ENCODE measurements at regions not wholly inside any gene's neighbourhood (a gene's known extent, or its start where the extent isn't known, plus 50 kb on each side); places are given as distances from the start of the nearest gene placed in this dataset.

DNA sequence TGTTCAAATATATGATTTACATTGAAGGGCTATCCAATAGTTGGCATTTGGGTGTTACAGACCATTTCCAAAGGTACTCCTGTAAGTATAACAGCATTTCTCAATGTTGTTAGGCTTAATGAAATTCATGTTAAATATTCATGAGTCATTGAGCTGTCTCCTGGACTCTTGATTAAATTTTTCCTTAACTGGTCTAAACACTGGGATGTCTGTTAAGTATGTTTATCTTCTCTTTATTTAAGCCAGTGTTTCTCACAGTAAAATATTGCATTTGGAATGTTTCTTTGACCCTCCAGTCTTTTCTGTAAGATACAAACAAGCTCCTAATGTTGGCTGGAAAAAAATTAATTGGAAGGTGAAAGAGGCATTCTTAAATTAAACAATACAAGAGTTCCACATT is 402.5 kb upstream of the HTR2A start:
- Mint-ChIP-seq H3K27ac (no peak overlapping the region), H3K36me3 (no peaks in the 10 kb centered on the region), H3K9me3 (no peaks in the 10 kb centered on the region), H3K4me1 (no peaks in the 10 kb centered on the region), H3K27me3 (peaks cover 2% of the 10 kb centered on the region), H3K4me3 (no peak overlapping the region)

- no peak overlapping the region for H3K27ac Mint-ChIP-seq
- H3K9me3 Mint-ChIP-seq, result no peaks in the 10 kb centered on the region
- H3K4me1 Mint-ChIP-seq, result no peaks in the 10 kb centered on the region
- H3K27me3 Mint-ChIP-seq, result peaks cover 2% of the 10 kb centered on the region
- H3K4me3 Mint-ChIP-seq, result no peak overlapping the region
- H3K36me3 Mint-ChIP-seq, result no peaks in the 10 kb centered on the region
Measured at GRCh38 chr13:47298506-47298905, 401.7 kb upstream of the HTR2A start.

DNA sequence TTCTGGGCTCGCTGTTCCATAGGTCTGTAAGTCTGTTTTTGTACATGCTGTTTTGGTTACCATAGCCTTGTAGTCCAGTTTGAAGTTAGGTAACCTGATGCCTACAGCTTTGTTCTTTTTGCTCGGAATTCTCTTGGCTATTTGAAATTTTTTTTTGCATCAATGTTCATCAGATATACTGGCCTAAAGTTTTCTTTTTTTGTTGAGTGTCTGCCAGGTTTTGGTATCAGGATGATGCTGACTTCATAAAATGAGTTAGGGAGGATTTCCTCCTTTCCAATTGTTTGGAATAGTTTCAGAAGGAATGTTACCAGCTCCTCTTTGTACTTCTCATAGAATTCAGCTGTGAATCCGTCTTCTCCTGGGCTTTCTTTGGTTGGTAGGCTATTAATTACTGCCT is 397.8 kb upstream of the HTR2A start:
- no peaks in the 10 kb centered on the region for H3K4me1 Mint-ChIP-seq
- no peak overlapping the region for H3K4me3 Mint-ChIP-seq
- no peak overlapping the region for H3K27ac Mint-ChIP-seq
- H3K9me3 Mint-ChIP-seq, result no peaks in the 10 kb centered on the region
- H3K27me3 Mint-ChIP-seq, result no peaks in the 10 kb centered on the region
- H3K36me3 Mint-ChIP-seq, result no peaks in the 10 kb centered on the region

DNA sequence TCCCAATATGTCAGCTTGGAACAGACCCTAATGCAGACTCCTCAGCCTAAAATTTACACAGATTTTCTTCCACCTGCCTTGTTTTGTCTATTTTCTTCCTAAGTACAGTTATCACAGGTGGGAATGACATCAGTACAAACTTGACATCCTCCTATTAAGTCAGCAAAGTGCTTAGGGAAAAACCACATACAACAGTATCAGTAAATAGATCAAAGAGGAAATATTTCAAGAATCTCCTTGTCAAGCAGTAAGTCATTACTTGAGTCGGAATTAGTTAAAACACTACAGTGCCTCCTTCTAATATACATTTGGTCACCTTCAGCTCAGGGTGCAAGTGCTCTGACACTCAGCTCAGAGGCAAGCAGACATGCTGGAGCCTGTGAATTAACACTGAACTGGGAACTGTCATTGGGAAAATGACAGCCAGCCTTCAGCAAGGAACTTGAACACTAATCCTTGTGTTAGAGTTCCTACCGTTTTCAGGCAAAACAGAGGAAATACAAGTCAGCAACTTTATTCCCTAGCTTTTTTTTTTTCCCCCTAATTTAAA is 394.3 kb upstream of the HTR2A start:
- Mint-ChIP-seq H3K36me3 (no peaks in the 10 kb centered on the region), H3K9me3 (no peaks in the 10 kb centered on the region), H3K4me1 (no peaks in the 10 kb centered on the region), H3K4me3 (no peak overlapping the region), H3K27me3 (no peaks in the 10 kb centered on the region), H3K27ac (no peak overlapping the region)

DNA sequence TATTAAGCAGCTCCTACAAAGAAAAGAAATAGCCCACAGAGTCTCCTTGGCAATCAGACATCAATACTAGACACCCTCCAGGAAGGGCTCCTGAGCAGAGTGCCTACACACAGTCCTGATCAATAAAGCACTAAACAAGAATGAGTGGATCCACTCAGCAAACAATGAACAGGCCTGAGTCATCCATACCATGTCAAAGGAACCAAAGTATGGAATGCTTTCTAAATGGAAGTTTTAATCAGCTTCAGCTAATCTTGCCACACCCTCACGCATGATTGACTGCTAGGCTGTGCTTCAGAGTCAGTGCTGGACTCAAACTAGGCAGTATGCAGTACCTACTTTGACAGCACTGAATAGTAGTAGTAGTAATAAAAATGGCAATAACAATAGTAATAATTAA is 392.7 kb upstream of the HTR2A start:
- Mint-ChIP-seq H3K4me1 (no peaks in the 10 kb centered on the region), H3K9me3 (no peaks in the 10 kb centered on the region), H3K27me3 (no peaks in the 10 kb centered on the region), H3K27ac (no peak overlapping the region), H3K4me3 (no peak overlapping the region), H3K36me3 (no peaks in the 10 kb centered on the region)

- Mint-ChIP-seq H3K36me3 (no peaks in the 10 kb centered on the region), H3K27me3 (no peaks in the 10 kb centered on the region), H3K4me3 (no peak overlapping the region), H3K4me1 (no peaks in the 10 kb centered on the region), H3K27ac (no peak overlapping the region), H3K9me3 (no peaks in the 10 kb centered on the region)
Measured at GRCh38 chr13:47288546-47288945, 391.7 kb upstream of the HTR2A start.

- no peak overlapping the region for H3K4me3 Mint-ChIP-seq
Measured at GRCh38 chr13:47287291-47287751, 390.5 kb upstream of the HTR2A start.

DNA sequence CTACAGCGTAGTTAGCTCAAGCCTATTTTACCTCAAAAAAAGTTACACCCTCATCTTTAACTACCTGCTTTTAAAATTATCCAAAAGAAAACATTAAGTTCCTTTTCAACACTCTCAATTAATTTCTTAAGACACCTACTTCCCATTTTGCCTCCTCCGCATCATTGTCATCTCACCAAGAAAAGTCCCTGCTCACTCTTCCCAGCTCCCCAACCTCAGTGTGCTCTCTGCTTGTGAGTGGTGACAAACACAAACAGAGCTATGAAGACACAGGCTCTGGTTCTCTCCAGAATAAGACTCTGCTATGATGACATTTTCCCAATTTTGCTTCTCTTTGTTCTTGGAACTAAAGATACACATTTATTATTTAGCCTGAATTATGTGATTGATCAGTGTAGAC is 385.1 kb upstream of the HTR2A start:
- no peak overlapping the region for H3K4me3 Mint-ChIP-seq
- peaks cover 4% of the 10 kb centered on the region for H3K9me3 Mint-ChIP-seq
- H3K4me1 Mint-ChIP-seq, result no peaks in the 10 kb centered on the region
- no peaks in the 10 kb centered on the region for H3K36me3 Mint-ChIP-seq
- peaks cover 2% of the 10 kb centered on the region for H3K27me3 Mint-ChIP-seq
- H3K27ac Mint-ChIP-seq, result no peak overlapping the region

More at GRCh38 chr13:47287291-47287751, 390.5 kb upstream of the HTR2A start:
- H3K36me3 Mint-ChIP-seq, result no peaks in the 10 kb centered on the region
- no peaks in the 10 kb centered on the region for H3K27me3 Mint-ChIP-seq
- H3K9me3 Mint-ChIP-seq, result no peaks in the 10 kb centered on the region
- H3K27ac Mint-ChIP-seq, result no peak overlapping the region
- no peaks in the 10 kb centered on the region for H3K4me1 Mint-ChIP-seq

DNA sequence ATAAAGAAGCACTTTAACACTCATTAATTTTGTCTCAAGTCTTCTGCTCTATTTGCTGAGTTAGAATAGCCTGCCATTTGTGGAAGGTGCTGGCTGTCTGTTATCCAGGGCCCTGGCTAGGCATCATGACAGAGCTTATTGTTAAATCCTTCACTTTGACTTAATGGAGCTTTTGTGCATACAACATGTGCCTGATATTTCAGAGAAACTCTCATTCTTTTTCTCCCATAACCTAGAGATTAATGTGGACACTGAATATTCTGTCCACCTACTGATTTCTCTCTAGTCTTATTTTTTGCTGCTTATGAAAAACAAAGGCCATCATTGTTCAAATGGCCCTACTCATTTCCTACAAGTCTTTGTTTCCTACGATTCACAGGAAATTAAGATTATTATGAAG is 383.1 kb upstream of the HTR2A start:
- Mint-ChIP-seq H3K36me3 (no peaks in the 10 kb centered on the region), H3K4me3 (no peak overlapping the region), H3K4me1 (no peaks in the 10 kb centered on the region), H3K27ac (no peak overlapping the region), H3K9me3 (peaks cover 10% of the 10 kb centered on the region), H3K27me3 (peaks cover 4% of the 10 kb centered on the region)

- peaks cover 7% of the 10 kb centered on the region for H3K27me3 Mint-ChIP-seq
- no peaks in the 10 kb centered on the region for H3K36me3 Mint-ChIP-seq
- H3K9me3 Mint-ChIP-seq, result peaks cover 10% of the 10 kb centered on the region
- H3K27ac Mint-ChIP-seq, result no peak overlapping the region
- H3K4me3 Mint-ChIP-seq, result no peak overlapping the region
- no peaks in the 10 kb centered on the region for H3K4me1 Mint-ChIP-seq
Measured at GRCh38 chr13:47277774-47278173, 380.9 kb upstream of the HTR2A start.

DNA sequence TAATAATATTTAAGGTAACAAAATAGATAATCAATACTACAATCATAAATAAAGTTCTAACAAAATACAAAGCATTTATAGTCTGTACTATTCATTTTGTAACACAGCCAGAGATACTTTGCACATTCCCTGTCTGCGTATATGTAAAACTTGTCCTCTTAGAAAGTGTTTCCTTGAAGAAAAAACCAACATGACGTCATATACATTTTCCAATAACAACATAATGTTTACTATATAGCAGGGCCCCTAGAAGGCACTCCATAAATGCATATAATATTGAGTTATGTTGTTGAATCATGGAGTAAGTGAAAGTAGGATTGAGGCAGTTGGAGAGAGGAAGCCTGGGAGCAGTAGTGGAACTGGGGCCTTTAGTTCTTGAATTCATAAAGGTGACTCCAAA is 371.4 kb upstream of the HTR2A start:
- no peak overlapping the region for H3K27ac Mint-ChIP-seq
- H3K4me1 Mint-ChIP-seq, result no peaks in the 10 kb centered on the region
- no peak overlapping the region for H3K4me3 Mint-ChIP-seq
- H3K9me3 Mint-ChIP-seq, result peaks cover 14% of the 10 kb centered on the region
- H3K36me3 Mint-ChIP-seq, result no peaks in the 10 kb centered on the region
- peaks cover 1% of the 10 kb centered on the region for H3K27me3 Mint-ChIP-seq

GRCh38 chr13:47258384-47258783 is 361.5 kb upstream of the HTR2A start:
- no peaks in the 10 kb centered on the region for H3K27me3 Mint-ChIP-seq
- H3K36me3 Mint-ChIP-seq, result no peaks in the 10 kb centered on the region
- peaks cover under 1% of the 10 kb centered on the region for H3K9me3 Mint-ChIP-seq
- H3K4me3 Mint-ChIP-seq, result no peak overlapping the region
- no peak overlapping the region for H3K27ac Mint-ChIP-seq
- H3K4me1 Mint-ChIP-seq, result no peaks in the 10 kb centered on the region

- Mint-ChIP-seq H3K27ac (no peak overlapping the region), H3K36me3 (no peaks in the 10 kb centered on the region), H3K4me1 (no peaks in the 10 kb centered on the region)
Measured at GRCh38 chr13:47256618-47257017, 359.8 kb upstream of the HTR2A start.

GRCh38 chr13:47252627-47253026 is 355.8 kb upstream of the HTR2A start:
- H3K9me3 Mint-ChIP-seq, result no peaks in the 10 kb centered on the region
- H3K4me1 Mint-ChIP-seq, result no peaks in the 10 kb centered on the region
- H3K4me3 Mint-ChIP-seq, result no peak overlapping the region
- H3K36me3 Mint-ChIP-seq, result no peaks in the 10 kb centered on the region
- no peaks in the 10 kb centered on the region for H3K27me3 Mint-ChIP-seq
- no peak overlapping the region for H3K27ac Mint-ChIP-seq

More at GRCh38 chr13:47256618-47257017, 359.8 kb upstream of the HTR2A start:
- Mint-ChIP-seq H3K4me3 (no peak overlapping the region), H3K27me3 (no peaks in the 10 kb centered on the region), H3K9me3 (no peaks in the 10 kb centered on the region)

GRCh38 chr13:47251771-47252170 is 354.9 kb upstream of the HTR2A start:
- H3K36me3 Mint-ChIP-seq, result no peaks in the 10 kb centered on the region
- H3K9me3 Mint-ChIP-seq, result no peaks in the 10 kb centered on the region
- no peaks in the 10 kb centered on the region for H3K4me1 Mint-ChIP-seq
- no peak overlapping the region for H3K27ac Mint-ChIP-seq
- H3K4me3 Mint-ChIP-seq, result no peak overlapping the region
- no peaks in the 10 kb centered on the region for H3K27me3 Mint-ChIP-seq

- H3K4me3 Mint-ChIP-seq, result no peak overlapping the region
- H3K4me1 Mint-ChIP-seq, result no peaks in the 10 kb centered on the region
- H3K27me3 Mint-ChIP-seq, result no peaks in the 10 kb centered on the region
- H3K9me3 Mint-ChIP-seq, result peaks cover 3% of the 10 kb centered on the region
- H3K36me3 Mint-ChIP-seq, result no peaks in the 10 kb centered on the region
- no peak overlapping the region for H3K27ac Mint-ChIP-seq
Measured at GRCh38 chr13:47250146-47250545, 353.3 kb upstream of the HTR2A start.

DNA sequence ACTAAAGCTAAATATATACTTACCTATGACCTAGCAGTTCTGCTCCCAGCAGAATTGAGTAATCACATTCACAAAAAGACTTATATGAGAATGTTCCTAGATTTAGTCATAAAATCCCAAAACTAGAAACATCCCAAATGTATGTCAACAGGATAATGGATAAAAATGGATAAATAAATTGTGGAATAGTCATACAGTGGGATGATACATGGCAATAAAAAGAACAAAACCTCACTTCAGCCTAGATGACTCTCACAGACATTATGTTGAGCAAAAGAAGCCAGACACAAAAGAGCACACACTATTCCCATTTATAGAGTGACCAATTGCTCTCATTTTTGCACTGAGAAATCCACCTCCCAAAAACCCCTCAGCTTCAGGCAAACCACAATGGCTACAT is 352.4 kb upstream of the HTR2A start:
- no peak overlapping the region for H3K27ac Mint-ChIP-seq

More for the DNA sequence above, 352.4 kb upstream of the HTR2A start:
- Mint-ChIP-seq H3K27me3 (no peaks in the 10 kb centered on the region), H3K4me1 (no peaks in the 10 kb centered on the region), H3K9me3 (peaks cover 3% of the 10 kb centered on the region), H3K36me3 (no peaks in the 10 kb centered on the region), H3K4me3 (no peak overlapping the region)
